ENCODE measurements at regions not wholly inside any gene's neighbourhood (a gene's known extent, or its start where the extent isn't known, plus 50 kb on each side); places are given as distances from the start of the nearest gene placed in this dataset.

- Histone ChIP-seq H3K36me3 (replicated peaks in 1 of 2; ENCODE audit: control extremely low read depth in 1 of 2, control insufficient read depth in 1 of 2, extremely low read depth in 1 of 2, insufficient read depth in 2 of 2, low read length in 1 of 2) (no peaks in the 10 kb centered on the region), H3K4me2 (replicated peaks; ENCODE audit: low read depth, low read length, poor library complexity, severe bottlenecking) (no peak overlapping the region), H4K20me1 (ENCODE audit: control insufficient read depth, insufficient read depth, low read length, poor library complexity, severe bottlenecking) (no peaks in the 10 kb centered on the region), H3K27ac (ENCODE audit: low read length in 2 of 2) (no peak overlapping the region), H2AFZ (ENCODE audit: insufficient read depth, low read depth, low read length, poor library complexity, severe bottlenecking) (no peak overlapping the region), H3K27me3 (replicated peaks in 1 of 4; ENCODE audit: control extremely low read depth in 1 of 4, control insufficient read depth in 3 of 4, insufficient read depth in 4 of 4, low read length in 3 of 4) (no peaks in the 10 kb centered on the region), H3K9ac (ENCODE audit: low read length) (no peak overlapping the region), H3K9me3 (ENCODE audit: control extremely low read depth in 1 of 3, control insufficient read depth in 2 of 3, insufficient read depth in 1 of 3, low read length in 2 of 3) (no peaks in the 10 kb centered on the region), H3K4me1 (ENCODE audit: control insufficient read depth in 2 of 2, insufficient read depth in 2 of 2, low read length in 2 of 2) (no peaks in the 10 kb centered on the region), H3K79me2 (ENCODE audit: control insufficient read depth, insufficient read depth, low read length) (no peaks in the 10 kb centered on the region), H3K4me3 (ENCODE audit: control extremely low read depth in 1 of 5, extremely low read depth in 1 of 5, insufficient read depth in 1 of 5, low read depth in 2 of 5, low read length in 4 of 5) (no peak overlapping the region)
- H3K9me3 Mint-ChIP-seq (ENCODE audit: insufficient read depth), result no peaks in the 10 kb centered on the region
- intact Hi-C loops (cut with micrococcal nuclease), result no loop called here
- H3K4me3 Mint-ChIP-seq, result no peak overlapping the region
- H3K27me3 Mint-ChIP-seq, result peaks cover 5% of the 10 kb centered on the region
- TF ChIP-seq EZH2 (IDR thresholded peaks at IDR 0.05; ENCODE audit: borderline replicate concordance, insufficient read depth, low read depth, low read length, poor library complexity, severe bottlenecking), result no peak
- WGBS (ENCODE audit: insufficient coverage), result no CpG with 5 or more reads among the region's 1 CpG
- H3K27ac Mint-ChIP-seq, result no peak overlapping the region
- DNase-seq, result no peak
- ChIA-PET POLR2A (no interaction called here), CTCF (no interaction called here)
- H3K4me1 Mint-ChIP-seq, result peaks cover 3% of the 10 kb centered on the region
- ATAC-seq (ENCODE audit: low read depth), result no peak
Measured at GRCh38 chr21:28827422-28827821, 165.3 kb downstream of the LTN1 start.

GRCh38 chr21:28826569-28826968 lies 166.1 kb downstream of the LTN1 start:
- Mint-ChIP-seq H3K27ac (no peak overlapping the region), H3K9me3 (ENCODE audit: insufficient read depth) (no peaks in the 10 kb centered on the region), H3K4me3 (no peak overlapping the region), H3K4me1 (no peaks in the 10 kb centered on the region), H3K27me3 (peaks cover 5% of the 10 kb centered on the region)
- TF ChIP-seq CTCF (IDR thresholded peaks at IDR 0.05) (no peak), EZH2 (IDR thresholded peaks at IDR 0.05; ENCODE audit: borderline replicate concordance, insufficient read depth, low read depth, low read length, poor library complexity, severe bottlenecking) (no peak)
- 96% methylated on average over 3 of the region's 6 CpGs for WGBS (ENCODE audit: insufficient coverage)
- Histone ChIP-seq H3K27me3 (replicated peaks in 1 of 4; ENCODE audit: control extremely low read depth in 1 of 4, control insufficient read depth in 3 of 4, insufficient read depth in 4 of 4, low read length in 3 of 4) (no peaks in the 10 kb centered on the region), H2AFZ (ENCODE audit: insufficient read depth, low read depth, low read length, poor library complexity, severe bottlenecking) (no peak overlapping the region), H3K9me3 (ENCODE audit: control extremely low read depth in 1 of 3, control insufficient read depth in 2 of 3, insufficient read depth in 1 of 3, low read length in 2 of 3) (no peaks in the 10 kb centered on the region), H3K4me2 (replicated peaks; ENCODE audit: low read depth, low read length, poor library complexity, severe bottlenecking) (no peak overlapping the region), H3K36me3 (replicated peaks in 1 of 2; ENCODE audit: control extremely low read depth in 1 of 2, control insufficient read depth in 1 of 2, extremely low read depth in 1 of 2, insufficient read depth in 2 of 2, low read length in 1 of 2) (no peaks in the 10 kb centered on the region), H4K20me1 (ENCODE audit: control insufficient read depth, insufficient read depth, low read length, poor library complexity, severe bottlenecking) (no peaks in the 10 kb centered on the region), H3K4me1 (ENCODE audit: control insufficient read depth in 2 of 2, insufficient read depth in 2 of 2, low read length in 2 of 2) (no peaks in the 10 kb centered on the region), H3K9ac (ENCODE audit: low read length) (no peak overlapping the region), H3K27ac (ENCODE audit: low read length in 2 of 2) (no peak overlapping the region), H3K79me2 (ENCODE audit: control insufficient read depth, insufficient read depth, low read length) (no peaks in the 10 kb centered on the region), H3K4me3 (ENCODE audit: control extremely low read depth in 1 of 5, extremely low read depth in 1 of 5, insufficient read depth in 1 of 5, low read depth in 2 of 5, low read length in 4 of 5) (no peak overlapping the region)
- DNase-seq, result no peak
- no peak for ATAC-seq (ENCODE audit: low read depth)
- ChIA-PET CTCF (no interaction called here), POLR2A (no interaction called here)
- intact Hi-C loops (cut with micrococcal nuclease), result no loop called here
